Retinal pigment epithelial cell (primary cell): ENCODE measurements at regions not wholly inside any gene's neighbourhood (a gene's known extent, or its start where the extent isn't known, plus 50 kb on each side); places are given as distances from the start of the nearest gene placed in this dataset.

Experiments
- DNase-seq: peaks from one replicate; pipeline ENCODE4 v3.0.0-alpha.2; 2010; ENCODE audit warnings: low read depth
- H3K4me3 ChIP-seq: 2 replicates; pipeline ENCODE4 v1.5.1; 2011; ENCODE audit warnings: mild to moderate bottlenecking, low read length, control low read depth, moderate library complexity
- TF ChIP-seq, protein P1 (sequence below): conservative IDR thresholded peaks from 2 replicates; pipeline ENCODE4 v1.5.1; 2011; ENCODE audit warnings: low read depth, low read length, control low read depth, inconsistent platforms

DNA sequence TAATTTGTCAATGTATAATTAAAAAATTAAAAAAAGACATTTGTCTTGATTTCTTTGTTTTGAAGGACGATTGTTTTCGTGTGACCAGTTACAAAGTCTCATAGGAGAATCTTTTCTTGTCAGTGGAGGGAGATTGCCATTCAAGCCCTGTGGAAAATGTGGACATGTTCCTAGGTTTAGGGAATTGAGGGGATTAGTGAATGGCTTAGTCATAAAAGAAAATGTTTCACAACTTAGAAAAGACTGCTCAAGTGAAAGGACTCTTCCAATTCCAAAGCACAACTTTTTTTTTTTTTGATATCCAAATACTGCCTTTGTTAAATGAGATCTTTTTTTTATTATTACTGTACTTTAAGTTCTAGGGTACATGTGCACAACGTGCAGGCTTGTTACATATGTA is 140.7 kb upstream of the HABP2 start:
- DNase-seq = peak; percentile 28
- TF ChIP-seq, protein P1, sequence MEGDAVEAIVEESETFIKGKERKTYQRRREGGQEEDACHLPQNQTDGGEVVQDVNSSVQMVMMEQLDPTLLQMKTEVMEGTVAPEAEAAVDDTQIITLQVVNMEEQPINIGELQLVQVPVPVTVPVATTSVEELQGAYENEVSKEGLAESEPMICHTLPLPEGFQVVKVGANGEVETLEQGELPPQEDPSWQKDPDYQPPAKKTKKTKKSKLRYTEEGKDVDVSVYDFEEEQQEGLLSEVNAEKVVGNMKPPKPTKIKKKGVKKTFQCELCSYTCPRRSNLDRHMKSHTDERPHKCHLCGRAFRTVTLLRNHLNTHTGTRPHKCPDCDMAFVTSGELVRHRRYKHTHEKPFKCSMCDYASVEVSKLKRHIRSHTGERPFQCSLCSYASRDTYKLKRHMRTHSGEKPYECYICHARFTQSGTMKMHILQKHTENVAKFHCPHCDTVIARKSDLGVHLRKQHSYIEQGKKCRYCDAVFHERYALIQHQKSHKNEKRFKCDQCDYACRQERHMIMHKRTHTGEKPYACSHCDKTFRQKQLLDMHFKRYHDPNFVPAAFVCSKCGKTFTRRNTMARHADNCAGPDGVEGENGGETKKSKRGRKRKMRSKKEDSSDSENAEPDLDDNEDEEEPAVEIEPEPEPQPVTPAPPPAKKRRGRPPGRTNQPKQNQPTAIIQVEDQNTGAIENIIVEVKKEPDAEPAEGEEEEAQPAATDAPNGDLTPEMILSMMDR = no peak
- no peak overlapping the region for H3K4me3 ChIP-seq

DNA sequence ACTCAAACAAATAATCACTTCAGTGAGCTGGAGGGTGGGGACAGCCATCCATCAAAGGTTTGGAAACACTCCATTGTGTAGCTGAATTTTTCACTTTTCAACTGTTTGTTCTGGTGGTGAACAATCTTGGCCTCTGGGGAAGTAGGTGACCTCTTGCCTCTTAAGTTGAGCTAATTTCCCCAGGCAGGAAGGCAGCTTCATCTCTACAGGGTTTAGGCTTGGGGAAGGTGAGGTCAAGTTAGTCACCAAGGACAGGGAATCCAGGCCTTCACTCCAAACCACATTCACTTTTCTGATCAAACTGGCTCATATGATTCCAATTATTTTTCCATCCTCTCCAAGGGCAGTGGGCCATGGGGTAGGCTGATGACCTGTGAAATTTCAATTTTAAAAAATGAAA is 138.3 kb upstream of the HABP2 start:
- DNase-seq = no peak
- no peak overlapping the region for H3K4me3 ChIP-seq
- TF ChIP-seq, protein P1 = no peak

DNA sequence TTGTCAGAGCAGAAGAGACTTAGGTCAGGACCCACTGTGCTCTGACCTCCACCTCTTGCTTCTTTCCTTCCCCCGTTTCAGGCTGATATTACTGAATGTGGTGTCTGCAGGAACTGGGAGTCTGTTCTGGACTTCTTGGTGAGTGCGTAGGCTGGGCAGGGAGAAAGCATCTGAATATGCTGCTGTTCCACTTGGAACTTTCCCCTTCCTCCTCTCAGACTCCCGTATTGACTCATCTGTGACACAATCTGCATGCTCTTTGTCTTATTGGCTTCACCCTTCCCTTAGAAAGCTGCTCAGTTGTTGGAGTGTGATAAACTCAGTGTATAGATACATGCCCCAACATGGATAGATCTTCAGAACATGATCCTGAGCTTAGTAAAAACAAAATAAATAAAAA is 137.6 kb upstream of the HABP2 start:
- DNase-seq = no peak
- TF ChIP-seq, protein P1 = no peak
- no peak overlapping the region for H3K4me3 ChIP-seq

DNA sequence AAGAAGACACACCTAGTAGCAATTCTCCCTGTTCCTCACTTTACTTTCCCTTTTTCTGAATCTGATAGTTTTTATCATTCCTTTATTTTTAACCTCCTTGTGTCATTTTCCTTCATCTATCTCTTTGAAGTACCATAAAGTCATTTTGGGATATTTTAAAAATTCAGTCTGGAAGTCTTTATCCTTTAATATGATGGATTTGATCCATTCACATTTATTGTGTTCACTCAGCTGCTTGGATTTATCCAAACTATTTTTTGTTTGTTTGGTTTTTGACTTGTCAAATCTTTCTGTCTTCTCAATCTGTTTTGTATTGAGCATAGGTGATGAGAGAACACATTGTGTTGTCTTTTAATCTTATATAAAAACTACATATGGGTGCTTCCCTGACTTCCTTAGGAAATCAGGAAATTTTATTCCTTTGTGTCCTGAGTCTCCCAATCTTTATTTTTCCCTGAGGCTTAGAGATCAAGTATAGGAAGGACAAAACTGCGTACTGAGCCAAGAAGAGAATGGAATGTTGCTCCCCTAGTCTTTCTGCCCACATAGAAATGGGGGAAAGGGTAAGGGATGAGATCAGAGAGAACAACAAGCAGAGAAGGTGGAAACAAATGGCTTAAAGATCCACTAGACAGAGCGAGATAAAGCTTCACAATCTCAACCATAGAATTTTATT is 132.7 kb upstream of the HABP2 start:
- no peak overlapping the region for H3K4me3 ChIP-seq
- TF ChIP-seq, protein P1 = no peak
- DNase-seq = no peak

DNA sequence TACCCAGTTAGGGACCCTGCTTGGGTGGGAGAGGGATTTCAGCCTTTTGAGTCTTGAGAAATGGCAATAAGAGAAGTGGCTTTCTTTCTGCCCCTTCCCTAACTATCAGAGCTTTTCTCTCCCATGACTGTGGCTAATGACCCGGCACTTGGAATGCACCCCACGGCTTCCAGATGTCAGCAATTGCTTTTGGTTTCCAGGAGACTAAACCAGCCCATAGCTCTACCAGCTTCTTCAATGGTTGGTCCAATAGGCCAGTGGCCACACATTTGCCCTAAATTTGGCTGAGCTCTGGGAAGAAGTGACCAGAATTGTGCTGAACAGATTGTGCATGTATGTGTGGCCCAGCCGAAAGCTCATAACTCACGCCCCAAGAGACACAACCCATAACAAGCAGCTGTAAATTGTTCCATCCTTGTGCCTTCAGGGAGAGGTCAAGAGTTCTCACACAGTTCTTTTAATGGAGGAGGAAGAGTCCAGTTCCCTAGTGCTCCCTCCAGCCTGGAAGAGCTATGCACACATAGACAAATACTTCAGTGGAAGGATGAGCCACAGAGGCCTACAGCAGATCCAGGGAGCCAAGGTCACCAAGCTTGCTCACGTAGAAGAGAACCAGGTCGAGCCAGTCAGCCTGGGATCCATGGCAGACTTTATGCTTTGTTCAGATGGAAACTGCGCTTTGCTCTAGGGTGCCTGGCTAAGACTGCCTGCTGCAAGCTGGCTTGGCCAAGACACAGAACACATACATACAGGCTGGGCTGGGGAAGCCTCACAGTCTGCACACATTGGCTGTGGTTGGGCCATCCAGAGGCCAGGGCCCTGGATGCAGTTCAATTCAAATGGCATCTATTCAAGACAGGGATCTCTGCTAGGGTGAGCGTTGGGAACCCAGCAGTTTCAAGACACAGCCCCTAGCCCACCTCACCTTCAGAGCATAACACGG is 131.8 kb upstream of the HABP2 start:
- TF ChIP-seq, protein P1 = no peak
- DNase-seq = no peak
- no peak overlapping the region for H3K4me3 ChIP-seq

DNA sequence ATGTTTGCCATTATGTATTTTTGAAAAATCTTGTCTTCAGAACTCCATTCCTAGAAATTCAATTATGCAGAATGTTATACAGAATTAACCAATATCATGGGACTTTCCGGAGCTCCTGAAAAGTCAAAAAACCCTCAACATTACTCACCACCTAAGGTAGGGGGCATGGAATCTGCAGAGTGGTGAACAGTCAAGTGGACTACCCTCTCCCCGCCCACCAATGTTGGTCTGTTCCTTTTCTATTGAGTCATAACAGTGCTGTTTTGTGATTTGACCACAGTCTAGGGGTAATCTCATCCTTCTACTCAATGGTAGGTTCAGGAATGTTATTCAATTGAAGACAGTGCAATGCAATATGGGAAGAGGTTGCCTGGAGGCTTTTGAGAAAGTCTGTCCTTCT is 130.5 kb upstream of the HABP2 start:
- H3K4me3 ChIP-seq = no peak overlapping the region
- TF ChIP-seq, protein P1 = no peak
- no peak for DNase-seq
